Tibial nerve (tissue), 4 donors: ENCODE measurements at regions not wholly inside any gene's neighbourhood (a gene's known extent, or its start where the extent isn't known, plus 50 kb on each side); places are given as distances from the start of the nearest gene placed in this dataset.
"Not testable (repeated sequence)": the region's sequence is repeated elsewhere in the genome, so short reads cannot be mapped to it uniquely, and the experiment has no call there.

Experiments
- DNase-seq, 2 donors: peaks; one replicate each; pipeline ENCODE4 v3.0.0-alpha.2; 2019; ENCODE audit warnings: low spot score in 2 of 2
- H3K27ac ChIP-seq, 4 donors: fragments of 200-600 bp; sonication (generic) in 3 of 4; one replicate each; pipeline ENCODE4 v1.5.1; 2017 to 2019; ENCODE audit warnings: mild to moderate bottlenecking in 1 of 4
- H3K27me3 ChIP-seq, 2 donors: fragments of 200-600 bp; sonication (generic) in 1 of 2; one replicate each; pipeline versions ENCODE4 v1.5.1 to v1.6.0; 2017 to 2019
- H3K36me3 ChIP-seq, 3 donors: fragments of 200-600 bp; sonication (generic); one replicate each; pipeline ENCODE4 v1.5.1; 2018 to 2019
- H3K4me1 ChIP-seq, 4 donors: fragments of 200-600 bp; sonication (generic) in 3 of 4; one replicate each; pipeline ENCODE4 v1.5.1; 2017 to 2019
- H3K4me3 ChIP-seq, 4 donors: fragments of 200-600 bp; sonication (generic) in 3 of 4; one replicate each; pipeline ENCODE4 v1.5.1; 2017 to 2019; ENCODE audit warnings: mild to moderate bottlenecking in 1 of 4, moderate library complexity in 1 of 4
- H3K9me3 ChIP-seq, 4 donors: fragments of 200-600 bp; sonication (generic) in 3 of 4; one replicate each; pipeline ENCODE4 v1.5.1; 2017 to 2019
- EP300 ChIP-seq, 2 donors: sonication (generic); formaldehyde crosslinking; IDR thresholded peaks; one replicate each; pipeline ENCODE4 v1.6.1; 2017; ENCODE audit warnings: antibody characterized with exemption in 2 of 2, mild to moderate bottlenecking in 1 of 2
- POLR2A ChIP-seq, 2 donors: fragments of 450-650 bp; IDR thresholded peaks; one replicate each; pipeline ENCODE4 v1.6.1; 2017; ENCODE audit warnings: antibody characterized with exemption in 2 of 2, mild to moderate bottlenecking in 2 of 2, moderate library complexity in 2 of 2
- WGBS, 2 donors: methylation state at CpG; one replicate each; pipeline ENCODE4 v1.1.5; 2018; 5-methylcytosine and 5-hydroxymethylcytosine counted together
- TF ChIP-seq, protein P1 (sequence below), 5 experiments: fragments of 200-600 bp in 3 of 5; fragments of 450-650 bp in 2 of 5; sonication (generic) in 3 of 5; IDR thresholded peaks; one replicate each; pipeline ENCODE4 v1.5.1; 2016 to 2019; ENCODE audit warnings: antibody characterized with exemption in 5 of 5, mild to moderate bottlenecking in 3 of 5, moderate library complexity in 2 of 5

DNA sequence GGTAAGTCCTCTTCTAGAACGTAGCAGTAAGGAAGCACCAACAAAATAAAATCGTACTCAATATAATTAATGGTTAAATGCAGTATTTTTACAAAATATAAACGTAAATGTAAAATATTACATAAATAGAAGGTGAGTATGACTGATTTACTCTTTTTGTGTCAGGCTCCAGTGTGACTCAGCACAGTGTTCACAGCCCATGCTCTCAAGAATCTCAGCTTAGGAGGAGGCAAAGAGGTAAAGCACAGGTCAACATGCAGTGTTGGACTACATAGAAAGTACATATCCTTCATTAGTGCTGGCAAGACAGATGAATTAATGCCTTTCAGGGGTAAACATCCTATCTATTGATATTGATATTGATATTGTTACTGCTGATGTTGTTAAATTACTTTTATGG is 2050.6 kb upstream of the RAG2 start:
- H3K9me3 ChIP-seq, result no peaks in the 10 kb centered on the region
- no peak overlapping the region for H3K27ac ChIP-seq
- no peak for DNase-seq
- TF ChIP-seq EP300 (IDR thresholded peaks at IDR 0.05) (no peak), POLR2A (IDR thresholded peaks at IDR 0.05) (no peak)
- TF ChIP-seq, protein P1, sequence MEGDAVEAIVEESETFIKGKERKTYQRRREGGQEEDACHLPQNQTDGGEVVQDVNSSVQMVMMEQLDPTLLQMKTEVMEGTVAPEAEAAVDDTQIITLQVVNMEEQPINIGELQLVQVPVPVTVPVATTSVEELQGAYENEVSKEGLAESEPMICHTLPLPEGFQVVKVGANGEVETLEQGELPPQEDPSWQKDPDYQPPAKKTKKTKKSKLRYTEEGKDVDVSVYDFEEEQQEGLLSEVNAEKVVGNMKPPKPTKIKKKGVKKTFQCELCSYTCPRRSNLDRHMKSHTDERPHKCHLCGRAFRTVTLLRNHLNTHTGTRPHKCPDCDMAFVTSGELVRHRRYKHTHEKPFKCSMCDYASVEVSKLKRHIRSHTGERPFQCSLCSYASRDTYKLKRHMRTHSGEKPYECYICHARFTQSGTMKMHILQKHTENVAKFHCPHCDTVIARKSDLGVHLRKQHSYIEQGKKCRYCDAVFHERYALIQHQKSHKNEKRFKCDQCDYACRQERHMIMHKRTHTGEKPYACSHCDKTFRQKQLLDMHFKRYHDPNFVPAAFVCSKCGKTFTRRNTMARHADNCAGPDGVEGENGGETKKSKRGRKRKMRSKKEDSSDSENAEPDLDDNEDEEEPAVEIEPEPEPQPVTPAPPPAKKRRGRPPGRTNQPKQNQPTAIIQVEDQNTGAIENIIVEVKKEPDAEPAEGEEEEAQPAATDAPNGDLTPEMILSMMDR (IDR thresholded peaks at IDR 0.05), result no peak
- no peaks in the 10 kb centered on the region for H3K4me1 ChIP-seq
- 59 to 62% methylated on average over 3 of the region's 3 CpGs for WGBS, 2 donors
- no peaks in the 10 kb centered on the region for H3K27me3 ChIP-seq
- H3K4me3 ChIP-seq, result no peak overlapping the region
- H3K36me3 ChIP-seq, result no peaks in the 10 kb centered on the region

DNA sequence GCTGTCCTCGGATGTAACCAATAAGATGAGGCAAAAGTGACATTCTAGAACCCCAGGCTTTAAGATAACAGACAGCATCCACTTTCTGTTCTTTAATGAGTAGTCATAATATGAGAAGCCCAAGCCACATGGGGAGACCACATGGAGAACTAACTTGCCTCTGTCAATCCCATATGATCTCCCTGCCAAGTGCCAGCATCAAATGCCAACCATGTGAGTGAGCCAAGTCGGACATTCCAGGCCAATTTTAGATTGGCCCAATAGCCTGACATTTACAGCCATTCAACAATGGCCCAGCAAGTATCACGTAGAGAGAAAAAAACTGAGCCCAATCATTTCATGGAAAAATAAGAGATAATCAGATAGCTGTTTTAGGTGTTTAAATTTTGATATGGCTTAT is 2048.3 kb upstream of the RAG2 start:
- WGBS, 2 donors, result 57 to 72% methylated on average over 3 of the region's 3 CpGs
- no peak for TF ChIP-seq EP300 (IDR thresholded peaks at IDR 0.05)
- TF ChIP-seq, protein P1 (IDR thresholded peaks at IDR 0.05), result no peak
- TF ChIP-seq POLR2A (IDR thresholded peaks at IDR 0.05), result no peak
- no peaks in the 10 kb centered on the region for H3K4me1 ChIP-seq
- no peaks in the 10 kb centered on the region for H3K36me3 ChIP-seq
- no peak for DNase-seq
- H3K27me3 ChIP-seq, result no peaks in the 10 kb centered on the region
- peaks cover 0 to 9% (median 0%) of the 10 kb centered on the region in 4 donors for H3K9me3 ChIP-seq
- no peak overlapping the region for H3K4me3 ChIP-seq
- no peak overlapping the region for H3K27ac ChIP-seq

DNA sequence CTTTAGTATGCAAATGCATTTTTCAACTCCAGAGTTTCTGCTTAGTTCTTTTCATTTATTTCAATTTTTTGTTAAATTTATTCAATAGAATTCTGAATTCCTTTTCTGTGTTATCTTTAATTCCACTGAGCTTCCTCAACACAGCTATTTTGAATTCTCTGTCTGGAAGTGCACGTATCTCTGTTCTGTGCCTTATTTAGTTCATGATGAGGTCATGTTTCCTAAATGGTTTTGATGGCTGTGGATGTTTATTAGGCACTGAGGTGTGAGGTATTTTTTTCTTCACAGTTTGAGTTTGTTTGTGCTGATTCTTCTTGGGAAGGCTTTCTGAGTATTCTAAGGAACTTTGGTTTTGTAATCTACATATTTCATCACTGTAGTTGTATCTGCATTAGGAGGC is 2042.8 kb upstream of the RAG2 start:
- H3K4me1 ChIP-seq, result no peaks in the 10 kb centered on the region
- 53 to 64% methylated on average over 1 of the region's 1 CpG for WGBS, 2 donors
- no peak overlapping the region for H3K4me3 ChIP-seq
- peaks cover 0 to 14% (median 3%) of the 10 kb centered on the region in 4 donors for H3K9me3 ChIP-seq
- no peaks in the 10 kb centered on the region for H3K27me3 ChIP-seq
- TF ChIP-seq EP300 (IDR thresholded peaks at IDR 0.05), result no peak
- TF ChIP-seq, protein P1 (IDR thresholded peaks at IDR 0.05), result no peak
- TF ChIP-seq POLR2A (IDR thresholded peaks at IDR 0.05), result no peak
- DNase-seq, result no peak
- no peaks in the 10 kb centered on the region for H3K36me3 ChIP-seq
- no peak overlapping the region for H3K27ac ChIP-seq

DNA sequence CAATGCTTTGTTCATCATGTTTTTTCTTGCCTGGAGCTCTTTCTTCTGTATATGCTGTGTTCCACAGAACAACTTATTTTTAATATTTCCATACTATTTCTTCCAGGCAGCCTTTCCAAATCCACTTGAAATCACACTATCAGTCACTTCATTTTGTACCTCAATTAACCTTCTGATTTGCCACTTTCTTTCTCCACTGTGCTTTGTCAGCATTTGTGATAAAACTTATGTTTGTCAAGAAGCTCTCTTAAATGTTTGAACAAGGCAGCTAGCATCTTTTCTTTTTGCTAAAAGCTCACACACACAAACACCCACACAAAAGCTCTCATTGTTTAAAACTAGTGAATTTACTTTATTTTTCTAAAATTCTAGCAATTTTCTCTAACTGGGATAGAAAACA is 2014.7 kb upstream of the RAG2 start:
- no peak for DNase-seq

DNA sequence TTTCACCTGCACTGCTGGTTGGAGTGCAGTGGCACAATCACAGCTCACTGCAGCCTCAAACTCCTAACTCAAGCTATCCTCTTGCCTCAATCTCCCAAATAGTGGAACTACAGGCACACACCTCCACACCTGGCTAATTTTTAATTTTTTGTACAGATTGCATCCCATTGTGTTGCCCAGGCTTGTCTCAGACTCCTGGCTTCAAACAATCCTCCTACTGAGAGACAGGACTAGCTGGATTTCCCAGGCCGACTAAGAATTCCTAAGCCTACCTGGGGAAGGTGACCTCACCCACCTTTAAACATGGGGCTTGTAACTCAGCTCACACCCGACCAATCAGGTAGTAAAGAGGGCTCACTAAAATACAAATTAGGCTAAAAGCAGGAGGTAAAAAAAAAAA is 2003.3 kb upstream of the RAG2 start:
- H3K4me3 ChIP-seq, H3K27ac ChIP-seq: not testable (repeated sequence)

More for the DNA sequence above, 2014.7 kb upstream of the RAG2 start:
- no peaks in the 10 kb centered on the region for H3K4me1 ChIP-seq
- peaks cover 0 to 17% (median 1%) of the 10 kb centered on the region in 4 donors for H3K9me3 ChIP-seq
- H3K27ac ChIP-seq, result no peak overlapping the region
- H3K27me3 ChIP-seq, result no peaks in the 10 kb centered on the region
- TF ChIP-seq POLR2A (IDR thresholded peaks at IDR 0.05) (no peak), EP300 (IDR thresholded peaks at IDR 0.05) (no peak)
- TF ChIP-seq, protein P1 (IDR thresholded peaks at IDR 0.05), result no peak
- H3K4me3 ChIP-seq, result no peak overlapping the region
- no peaks in the 10 kb centered on the region for H3K36me3 ChIP-seq

DNA sequence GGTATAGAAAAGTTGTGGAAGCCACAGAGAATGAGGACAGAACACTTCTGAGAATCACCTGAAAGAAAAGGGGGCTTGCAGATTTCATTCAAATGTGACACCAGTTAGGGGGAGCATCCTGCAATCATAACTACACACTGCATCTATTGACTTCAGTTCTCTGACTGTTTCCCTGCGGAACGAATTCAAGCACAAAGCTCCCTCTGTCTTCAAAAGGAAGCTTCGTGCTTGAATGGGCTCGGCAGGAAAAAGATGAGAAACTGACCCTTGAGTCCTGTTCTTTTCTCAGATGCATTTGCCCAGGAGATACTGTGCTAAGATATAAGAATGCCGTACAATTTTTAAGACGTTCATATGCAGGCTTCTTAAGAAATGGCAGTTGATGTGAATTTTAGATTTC is 2000.4 kb upstream of the RAG2 start:
- WGBS, 2 donors, result 27 to 28% methylated on average over 6 of the region's 6 CpGs
- TF ChIP-seq, protein P1 (IDR thresholded peaks at IDR 0.05), result no peak
- no peak for TF ChIP-seq EP300 (IDR thresholded peaks at IDR 0.05)

More for the DNA sequence above, 2003.3 kb upstream of the RAG2 start:
- 83 to 87% methylated on average over 2 of the region's 2 CpGs for WGBS, 2 donors
- DNase-seq, H3K9me3 ChIP-seq, H3K36me3 ChIP-seq, H3K4me1 ChIP-seq, H3K27me3 ChIP-seq: not testable (repeated sequence)

DNA sequence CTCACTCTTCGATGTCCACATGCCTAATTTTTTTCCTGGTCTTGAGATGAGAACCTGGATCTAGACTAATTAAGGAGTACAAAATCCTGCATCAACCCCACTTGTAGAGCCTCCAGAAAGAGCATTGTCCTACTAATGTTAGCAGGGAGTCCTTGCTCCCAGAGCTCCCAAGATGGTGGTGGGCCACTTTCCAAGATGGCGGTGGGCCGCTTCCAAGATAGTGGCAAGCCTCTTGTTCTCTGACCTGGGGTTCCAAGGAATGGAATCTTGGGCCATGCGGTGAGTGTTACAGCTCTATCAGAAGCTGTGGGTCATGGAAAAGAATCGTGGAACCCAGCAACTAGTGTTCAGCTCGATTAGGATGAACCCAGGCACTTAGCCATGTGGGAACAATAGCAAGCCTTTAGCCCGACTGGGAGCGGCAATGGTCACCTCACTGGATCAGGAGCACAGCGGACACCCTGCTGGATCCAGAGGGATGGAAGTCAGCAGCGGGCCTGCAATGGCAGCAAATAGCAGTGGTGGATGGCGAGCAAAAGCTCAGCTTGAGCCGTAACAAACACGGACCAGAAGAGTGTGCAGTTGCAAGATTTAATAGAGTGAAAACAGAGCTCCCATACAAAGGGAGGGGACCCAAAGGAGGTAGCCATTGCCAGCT is 1997.5 kb upstream of the RAG2 start:
- 95 to 96% methylated on average over 10 to 13 of the region's 13 CpGs for WGBS, 2 donors
- H3K27me3 ChIP-seq, H3K4me3 ChIP-seq, H3K9me3 ChIP-seq, H3K36me3 ChIP-seq, DNase-seq, H3K4me1 ChIP-seq, H3K27ac ChIP-seq: not testable (repeated sequence)

More for the DNA sequence above, 2000.4 kb upstream of the RAG2 start:
- Histone ChIP-seq H3K4me3 (no peak overlapping the region), H3K27me3 (no peaks in the 10 kb centered on the region), H3K9me3 (no peaks in the 10 kb centered on the region), H3K4me1 (no peaks in the 10 kb centered on the region), H3K36me3 (no peaks in the 10 kb centered on the region), H3K27ac (no peak overlapping the region)
- DNase-seq, result no peak
